K562 (cell line): ENCODE measurements at regions not wholly inside any gene's neighbourhood (a gene's known extent, or its start where the extent isn't known, plus 50 kb on each side); places are given as distances from the start of the nearest gene placed in this dataset.

Experiments
- ATAC-seq: fragments of 200-7000 bp; cut with Tn5 transposase; 3 replicates; pipeline ENCODE4 v1.9.1; 2020; ENCODE audit warnings: moderate library complexity
- BruUV-seq: library from RNA; stranded (reverse); fragments of 400-500 nt; replicated peaks from 2 replicates; lab custom pipeline; 2021; lab: Mats Ljungman, UMichigan
- CTCF ChIA-PET: fragments of 300-600 bp; formaldehyde crosslinking; extraction: SDS; loops from one replicate; lab custom pipeline; 2021; ENCODE audit warnings: low intra/inter-chr PET ratio; lab: Yijun Ruan, JAX
- POLR2A ChIA-PET: fragments of 300-600, 350-650 bp; sonication (Branson Sonifier 250); formaldehyde crosslinking; extraction: SDS; loops from one replicate; lab custom pipeline; 2021; ENCODE audit warnings: antibody characterized with exemption, inconsistent platforms; lab: Yijun Ruan, JAX
- DNase-seq, 4 experiments: peaks; one replicate each; pipeline versions ENCODE4 v3.0.0 to v3.0.0-alpha.2; 2011 to 2018; ENCODE audit warnings: low spot score in 3 of 4, mixed read lengths in 3 of 4; ENCODE audit errors: extremely low read depth in 1 of 4
- FAIRE-seq: peaks from 2 replicates; lab custom pipeline; 2011; peaks lifted over from hg19 to GRCh38; lab: Jason Lieb, UNC
- H2AFZ ChIP-seq: 2 replicates; pipeline ENCODE4 v1.6.0; 2011; ENCODE audit warnings: low read depth, low read length, control low read depth, inconsistent platforms
- H3K27ac ChIP-seq: fragments of 200-600 bp; 3 replicates; pipeline ENCODE4 v1.8.0; 2011; ENCODE audit warnings: low read depth, mild to moderate bottlenecking, control low read depth, inconsistent platforms, low read length, moderate library complexity, mixed read lengths; ENCODE audit errors: extremely low read depth
- H3K27me3 ChIP-seq, 2 experiments: fragments of 300-600 bp in 1 of 2; 2 replicates in 1 of 2; 3 replicates in 1 of 2; pipeline versions ENCODE4 v1.6.0 to v1.8.0; 2011; ENCODE audit warnings: inconsistent platforms in 2 of 2, low read length in 2 of 2, mild to moderate bottlenecking in 1 of 2, mixed read lengths in 1 of 2, moderate library complexity in 1 of 2; ENCODE audit not compliant: control insufficient read depth in 2 of 2, insufficient read depth in 2 of 2
- H3K36me3 ChIP-seq: fragments of 300-600 bp; 3 replicates; pipeline ENCODE4 v1.8.0; 2011; ENCODE audit warnings: mild to moderate bottlenecking, low read length, inconsistent platforms; ENCODE audit not compliant: control insufficient read depth, insufficient read depth
- H3K4me1 ChIP-seq, 2 experiments: fragments of 200-600 bp in 1 of 2; replicated peaks in 1 of 2; 2 replicates in 1 of 2; 3 replicates in 1 of 2; pipeline versions ENCODE4 v1.5.1 to v1.8.0; 2011; ENCODE audit warnings: inconsistent platforms in 2 of 2, low read length in 2 of 2, mild to moderate bottlenecking in 1 of 2, mixed read lengths in 1 of 2, moderate library complexity in 1 of 2; ENCODE audit not compliant: control insufficient read depth in 2 of 2, insufficient read depth in 2 of 2
- H3K4me2 ChIP-seq: 2 replicates; pipeline ENCODE4 v1.6.1; 2011; ENCODE audit warnings: low read length, control low read depth, inconsistent platforms, mixed read lengths; ENCODE audit not compliant: insufficient read depth
- H3K4me3 ChIP-seq: fragments of 200-600 bp; sonication (generic), shearing (Covaris generic); 2 replicates; pipeline ENCODE4 v1.5.1; 2016; ENCODE audit warnings: control low read depth, inconsistent platforms
- H3K79me2 ChIP-seq: fragments of 200-600 bp; 3 replicates; pipeline ENCODE4 v1.8.0; 2011; ENCODE audit warnings: low read length, inconsistent platforms; ENCODE audit not compliant: control insufficient read depth, insufficient read depth
- H3K9ac ChIP-seq, 2 experiments: 2 replicates each; pipeline versions ENCODE4 v1.6.0 to v1.6.1; 2011; ENCODE audit warnings: low read depth in 2 of 2, low read length in 2 of 2, control low read depth in 1 of 2, inconsistent platforms in 1 of 2, mild to moderate bottlenecking in 1 of 2, mixed read lengths in 1 of 2; ENCODE audit not compliant: insufficient read depth in 1 of 2
- H3K9me1 ChIP-seq: one replicate; pipeline ENCODE4 v1.6.0; 2011; ENCODE audit warnings: inconsistent platforms, mild to moderate bottlenecking, low read length, moderate library complexity; ENCODE audit not compliant: control insufficient read depth, insufficient read depth
- H3K9me3 ChIP-seq: replicated peaks from 2 replicates; pipeline ENCODE4 v1.5.1; 2011; ENCODE audit warnings: low read depth, low read length, inconsistent platforms; ENCODE audit not compliant: control insufficient read depth, insufficient read depth
- H4K20me1 ChIP-seq: replicated peaks from 2 replicates; pipeline ENCODE4 v1.6.1; 2011; ENCODE audit warnings: low read length, inconsistent platforms, mixed read lengths; ENCODE audit not compliant: control insufficient read depth, insufficient read depth
- BHLHE40 ChIP-seq: IDR thresholded peaks from 2 replicates; pipeline ENCODE4 v1.6.1; 2011; ENCODE audit warnings: low read length, improper control_type of control experiment
- HEY1 ChIP-seq: fragments of 250-450 bp; sonication (Bioruptor Pico); IDR thresholded peaks from 2 replicates; pipeline ENCODE4 v1.5.0; 2020; ENCODE audit warnings: mild to moderate bottlenecking, moderate library complexity, borderline replicate concordance
- KLF13 ChIP-seq: fragments of 450-650 bp; IDR thresholded peaks from 2 replicates; pipeline ENCODE4 v1.6.1; 2016; ENCODE audit warnings: missing genetic modification characterization, low read depth, mild to moderate bottlenecking, missing compliant biosample characterization, moderate library complexity, borderline replicate concordance
- MAFF ChIP-seq: IDR thresholded peaks from 2 replicates; pipeline ENCODE4 v1.6.1; 2012; ENCODE audit warnings: low read length, improper control_type of control experiment
- PCBP2 ChIP-seq: fragments of 200-400 bp; formaldehyde crosslinking; IDR thresholded peaks from 2 replicates; pipeline ENCODE4 v1.6.1; 2018; ENCODE audit warnings: low read length, low read depth, mild to moderate bottlenecking, moderate library complexity; ENCODE audit not compliant: poor library complexity, severe bottlenecking
- POU5F1 ChIP-seq: fragments of 150-350 bp; IDR thresholded peaks from 2 replicates; pipeline ENCODE4 v1.6.1; 2014; ENCODE audit warnings: borderline replicate concordance, low read length, low read depth, mild to moderate bottlenecking; ENCODE audit not compliant: partially characterized antibody
- RBFOX2 ChIP-seq: fragments of 200-400 bp; formaldehyde crosslinking; IDR thresholded peaks from 2 replicates; pipeline ENCODE4 v1.6.1; 2017; ENCODE audit warnings: low read depth, mild to moderate bottlenecking, low read length, moderate library complexity
- ZFP36 ChIP-seq: fragments of 150-350 bp; IDR thresholded peaks from 2 replicates; pipeline ENCODE4 v1.6.1; 2018; ENCODE audit warnings: low read length, low read depth; ENCODE audit not compliant: partially characterized antibody
- ZFX ChIP-seq: sonication (generic); formaldehyde crosslinking; IDR thresholded peaks from 2 replicates; pipeline ENCODE4 v1.8.0; 2022; ENCODE audit warnings: mild to moderate bottlenecking, missing genetic modification reagents, moderate library complexity
- ZNF282 ChIP-seq: sonication (generic); formaldehyde crosslinking; IDR thresholded peaks from 2 replicates; pipeline ENCODE4 v1.8.1; 2023; ENCODE audit warnings: missing genetic modification reagents
- ZNF311 ChIP-seq: fragments of 250-450 bp; sonication (Bioruptor Pico); IDR thresholded peaks from 2 replicates; pipeline ENCODE4 v1.4.0; 2020; ENCODE audit warnings: mild to moderate bottlenecking, moderate library complexity
- ZNF785 ChIP-seq: fragments of 250-450 bp; sonication (Bioruptor Pico); IDR thresholded peaks from 2 replicates; pipeline ENCODE4 v1.4.0; 2020; ENCODE audit warnings: mild to moderate bottlenecking
- WGBS: fragments of 100-300 bp; shearing (Covaris generic); methylation state at CpG from one replicate; pipeline ENCODE4 v1.1.6; 2016; ENCODE audit warnings: low coverage, mixed read lengths; ENCODE audit not compliant: insufficient coverage; ENCODE audit errors: missing lambda C conversion rate; 5-methylcytosine and 5-hydroxymethylcytosine counted together
- in situ Hi-C: fragments of 300-500 bp; cut with MboI; formaldehyde crosslinking; loops from 4 replicates; pipeline ENCODE4 v1.15.0; 2018; ENCODE audit warnings: inconsistent platforms, mixed read lengths
- intact Hi-C: fragments of 100-400 bp; cut with micrococcal nuclease; formaldehyde crosslinking; loops from 2 replicates; pipeline ENCODE4 v1.14.2; 2022
- TF ChIP-seq, protein P1 (sequence below): fragments of 450-650 bp; IDR thresholded peaks from 2 replicates; pipeline ENCODE4 v1.6.1; 2016; ENCODE audit warnings: low read depth

DNA sequence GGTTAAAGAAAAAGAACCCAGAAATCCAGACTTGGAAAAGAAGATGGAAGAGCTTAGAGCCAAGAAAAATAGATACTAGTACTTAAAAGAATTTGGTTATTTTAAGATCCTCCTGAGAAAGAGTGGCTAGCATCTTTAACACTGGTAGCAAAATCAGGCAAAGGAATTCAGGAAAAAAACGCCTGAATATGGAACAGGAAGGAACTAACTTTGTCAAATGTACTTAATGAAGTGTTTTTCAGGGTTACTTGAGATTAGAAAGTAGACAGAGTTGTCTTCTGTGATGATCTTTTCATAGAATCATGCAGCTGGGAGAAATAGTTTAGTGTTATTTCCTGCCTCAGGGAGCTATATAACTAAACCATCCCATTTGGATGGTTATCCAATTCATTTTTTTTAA, 50.8 kb upstream of the SASH1 start:
- Histone ChIP-seq H3K79me2 (no peaks in the 10 kb centered on the region), H3K36me3 (no peaks in the 10 kb centered on the region), H3K9me3 (no peaks in the 10 kb centered on the region), H3K4me2 (no peak overlapping the region), H4K20me1 (no peaks in the 10 kb centered on the region; the same call in 1 of the 2 replicates), H3K27ac (no peak overlapping the region), H2AFZ (no peak overlapping the region), H3K9ac (no peak overlapping the region), H3K4me3 (no peak overlapping the region), H3K9me1 (no peaks in the 10 kb centered on the region), H3K4me1 (no peaks in the 10 kb centered on the region), H3K27me3 (peaks cover 27 to 57% of the 10 kb centered on the region in 2 experiments)
- no peak for DNase-seq
- in situ Hi-C loops, result no loop called here
- ATAC-seq, result no peak
- intact Hi-C loops, result no loop called here
- 7% methylated on average over 1 of the region's 1 CpG for WGBS
- BruUV-seq, result no TSS peak
- no peak for FAIRE-seq
- ChIA-PET CTCF (interaction anchor here (0.6 kb wide), 1 partner anchor 1961 kb away, joined by 3 read pairs; no protein-coding TSS in a partner anchor), POLR2A (no interaction called here)
- TF ChIP-seq POU5F1, result no peak
- no peak for TF ChIP-seq BHLHE40
- no peak for TF ChIP-seq ZNF282
- TF ChIP-seq PCBP2, result no peak
- TF ChIP-seq, protein P1, sequence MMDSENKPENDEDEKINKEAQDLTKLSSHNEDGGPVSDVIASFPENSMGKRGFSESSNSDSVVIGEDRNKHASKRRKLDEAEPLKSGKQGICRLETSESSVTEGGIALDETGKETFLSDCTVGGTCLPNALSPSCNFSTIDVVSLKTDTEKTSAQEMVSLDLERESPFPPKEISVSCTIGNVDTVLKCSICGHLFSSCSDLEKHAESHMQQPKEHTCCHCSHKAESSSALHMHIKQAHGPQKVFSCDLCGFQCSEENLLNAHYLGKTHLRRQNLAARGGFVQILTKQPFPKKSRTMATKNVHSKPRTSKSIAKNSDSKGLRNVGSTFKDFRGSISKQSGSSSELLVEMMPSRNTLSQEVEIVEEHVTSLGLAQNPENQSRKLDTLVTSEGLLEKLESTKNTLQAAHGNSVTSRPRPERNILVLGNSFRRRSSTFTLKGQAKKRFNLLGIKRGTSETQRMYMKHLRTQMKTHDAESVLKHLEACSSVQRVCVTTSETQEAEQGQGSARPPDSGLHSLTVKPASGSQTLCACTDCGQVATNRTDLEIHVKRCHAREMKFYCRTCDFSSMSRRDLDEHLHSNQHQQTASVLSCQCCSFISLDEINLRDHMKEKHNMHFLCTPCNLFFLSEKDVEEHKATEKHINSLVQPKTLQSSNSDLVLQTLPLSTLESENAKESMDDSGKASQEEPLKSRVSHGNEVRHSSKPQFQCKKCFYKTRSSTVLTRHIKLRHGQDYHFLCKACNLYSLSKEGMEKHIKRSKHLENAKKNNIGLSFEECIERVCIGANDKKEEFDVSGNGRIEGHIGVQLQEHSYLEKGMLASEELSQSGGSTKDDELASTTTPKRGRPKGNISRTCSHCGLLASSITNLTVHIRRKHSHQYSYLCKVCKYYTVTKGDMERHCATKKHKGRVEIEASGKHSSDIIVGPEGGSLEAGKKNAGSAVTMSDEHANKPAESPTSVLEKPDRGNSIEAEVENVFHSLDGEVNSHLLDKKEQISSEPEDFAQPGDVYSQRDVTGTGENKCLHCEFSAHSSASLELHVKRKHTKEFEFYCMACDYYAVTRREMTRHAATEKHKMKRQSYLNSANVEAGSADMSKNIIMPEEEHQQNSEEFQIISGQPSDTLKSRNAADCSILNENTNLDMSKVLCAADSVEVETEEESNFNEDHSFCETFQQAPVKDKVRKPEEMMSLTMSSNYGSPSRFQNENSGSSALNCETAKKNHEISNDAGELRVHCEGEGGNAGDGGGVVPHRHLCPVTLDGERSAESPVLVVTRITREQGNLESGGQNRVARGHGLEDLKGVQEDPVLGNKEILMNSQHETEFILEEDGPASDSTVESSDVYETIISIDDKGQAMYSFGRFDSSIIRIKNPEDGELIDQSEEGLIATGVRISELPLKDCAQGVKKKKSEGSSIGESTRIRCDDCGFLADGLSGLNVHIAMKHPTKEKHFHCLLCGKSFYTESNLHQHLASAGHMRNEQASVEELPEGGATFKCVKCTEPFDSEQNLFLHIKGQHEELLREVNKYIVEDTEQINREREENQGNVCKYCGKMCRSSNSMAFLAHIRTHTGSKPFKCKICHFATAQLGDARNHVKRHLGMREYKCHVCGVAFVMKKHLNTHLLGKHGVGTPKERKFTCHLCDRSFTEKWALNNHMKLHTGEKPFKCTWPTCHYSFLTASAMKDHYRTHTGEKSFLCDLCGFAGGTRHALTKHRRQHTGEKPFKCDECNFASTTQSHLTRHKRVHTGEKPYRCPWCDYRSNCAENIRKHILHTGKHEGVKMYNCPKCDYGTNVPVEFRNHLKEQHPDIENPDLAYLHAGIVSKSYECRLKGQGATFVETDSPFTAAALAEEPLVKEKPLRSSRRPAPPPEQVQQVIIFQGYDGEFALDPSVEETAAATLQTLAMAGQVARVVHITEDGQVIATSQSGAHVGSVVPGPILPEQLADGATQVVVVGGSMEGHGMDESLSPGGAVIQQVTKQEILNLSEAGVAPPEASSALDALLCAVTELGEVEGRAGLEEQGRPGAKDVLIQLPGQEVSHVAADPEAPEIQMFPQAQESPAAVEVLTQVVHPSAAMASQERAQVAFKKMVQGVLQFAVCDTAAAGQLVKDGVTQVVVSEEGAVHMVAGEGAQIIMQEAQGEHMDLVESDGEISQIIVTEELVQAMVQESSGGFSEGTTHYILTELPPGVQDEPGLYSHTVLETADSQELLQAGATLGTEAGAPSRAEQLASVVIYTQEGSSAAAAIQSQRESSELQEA, result no peak
- no peak for TF ChIP-seq MAFF
- TF ChIP-seq ZFP36, result no peak
- TF ChIP-seq RBFOX2, result no peak
- TF ChIP-seq ZFX (CRISPR knock-in tag), result no peak
- TF ChIP-seq ZNF311 (CRISPR knock-in tag), result no peak
- no peak for TF ChIP-seq KLF13 (tag)
- no peak for TF ChIP-seq ZNF785
- no peak for TF ChIP-seq HEY1
